HUES64 (cell line): ENCODE measurements at regions not wholly inside any gene's neighbourhood (a gene's known extent, or its start where the extent isn't known, plus 50 kb on each side); places are given as distances from the start of the nearest gene placed in this dataset.

Experiments
- H3K27ac ChIP-seq: 2 replicates; pipeline ENCODE4 v1.7.0; 2013; ENCODE audit warnings: low read depth, low read length, inconsistent platforms
- H3K27me3 ChIP-seq: 2 replicates; pipeline ENCODE4 v1.6.1; 2013; ENCODE audit warnings: mild to moderate bottlenecking, low read length; ENCODE audit not compliant: insufficient read depth
- H3K36me3 ChIP-seq: 2 replicates; pipeline ENCODE4 v1.6.1; 2013; ENCODE audit warnings: mild to moderate bottlenecking, low read length; ENCODE audit not compliant: insufficient read depth
- H3K4me1 ChIP-seq: 2 replicates; pipeline ENCODE4 v1.6.1; 2013; ENCODE audit warnings: mild to moderate bottlenecking, low read length, moderate library complexity; ENCODE audit not compliant: insufficient read depth
- H3K4me3 ChIP-seq: 2 replicates; pipeline ENCODE4 v1.5.1; 2013; ENCODE audit warnings: mild to moderate bottlenecking, low read length, moderate library complexity
- H3K9ac ChIP-seq: 2 replicates; pipeline ENCODE4 v1.6.1; 2013; ENCODE audit warnings: mild to moderate bottlenecking, low read depth, low read length
- H3K9me3 ChIP-seq: 2 replicates; pipeline ENCODE4 v1.6.1; 2013; ENCODE audit warnings: low read depth, low read length; ENCODE audit not compliant: insufficient read depth
- WGBS: fragments of 150-250, 120-280 bp; methylation state at CpG from one replicate; pipeline ENCODE4 v1.1.7; 2013; ENCODE audit warnings: missing lambda C conversion rate; 5-methylcytosine and 5-hydroxymethylcytosine counted together

DNA sequence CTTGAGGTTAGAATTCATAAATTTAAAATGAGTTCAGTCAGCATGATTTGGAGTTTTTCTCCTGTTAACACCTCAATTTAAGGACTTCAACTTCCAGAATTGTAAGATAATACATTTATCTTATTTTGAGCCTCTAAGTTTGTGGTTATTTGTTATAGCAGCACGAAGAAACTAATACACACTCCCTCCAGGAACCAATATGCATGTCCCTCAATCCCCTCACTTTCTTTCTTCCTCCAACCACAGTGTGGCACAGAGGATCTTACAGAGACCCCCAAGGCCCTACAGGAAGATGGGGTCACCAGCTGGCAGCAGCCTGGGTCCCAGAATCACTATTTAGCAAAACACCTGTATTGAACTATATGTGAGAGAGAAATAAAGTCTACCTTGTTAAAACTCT is 242.0 kb downstream of the RAD51AP2 start:
- no peaks in the 10 kb centered on the region for H3K36me3 ChIP-seq
- WGBS = 100% methylated on average over 1 of the region's 1 CpG
- H3K4me1 ChIP-seq = no peaks in the 10 kb centered on the region
- no peak overlapping the region for H3K4me3 ChIP-seq
- H3K9ac ChIP-seq = no peak overlapping the region
- H3K9me3 ChIP-seq = no peaks in the 10 kb centered on the region
- no peak overlapping the region for H3K27ac ChIP-seq
- H3K27me3 ChIP-seq = no peaks in the 10 kb centered on the region

DNA sequence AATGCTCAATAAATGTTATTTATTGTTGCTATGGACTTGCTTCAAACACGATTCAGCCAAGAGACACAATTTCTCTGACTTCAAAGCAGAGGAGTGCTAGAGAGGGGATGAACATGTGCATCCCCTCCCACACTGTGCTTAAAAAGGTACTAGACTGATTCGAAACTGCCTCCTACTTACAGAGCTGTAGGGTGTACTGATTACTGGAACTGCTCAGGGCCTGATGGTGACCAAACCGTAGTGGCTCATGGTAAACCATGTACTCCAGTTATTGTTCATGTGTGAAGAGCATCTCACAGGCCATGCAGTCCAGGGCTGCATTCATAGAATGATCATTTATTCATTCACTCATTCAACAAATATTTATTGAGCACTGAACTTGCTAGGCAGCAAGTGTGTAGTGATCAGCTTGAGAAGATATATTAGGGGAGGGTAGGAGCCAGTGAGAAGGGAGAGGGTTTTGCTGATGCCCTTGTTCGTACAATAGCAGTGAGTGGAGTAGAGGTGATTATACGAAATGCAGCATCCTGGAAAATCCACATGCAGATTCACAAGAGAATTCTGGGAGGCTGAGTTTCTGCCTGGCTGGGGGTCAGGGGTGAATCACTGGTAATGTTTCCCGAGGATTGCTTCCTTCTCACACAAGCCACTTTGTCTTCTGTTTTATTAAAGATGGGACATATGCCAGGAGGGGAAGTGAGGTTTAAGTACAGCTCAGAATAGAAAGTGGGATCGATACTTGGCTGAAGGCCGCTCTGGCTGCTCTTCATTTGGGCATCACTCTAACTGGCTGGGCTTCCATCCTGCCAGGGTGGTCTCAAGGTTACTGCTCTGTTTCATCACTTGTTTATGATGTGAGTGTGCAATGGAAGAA is 245.4 kb downstream of the RAD51AP2 start:
- Histone ChIP-seq H3K4me3 (no peak overlapping the region), H3K9ac (no peak overlapping the region), H3K27ac (no peak overlapping the region), H3K9me3 (no peaks in the 10 kb centered on the region), H3K27me3 (no peaks in the 10 kb centered on the region), H3K36me3 (no peaks in the 10 kb centered on the region), H3K4me1 (no peaks in the 10 kb centered on the region)
- WGBS = 92% methylated on average over 8 of the region's 8 CpGs

DNA sequence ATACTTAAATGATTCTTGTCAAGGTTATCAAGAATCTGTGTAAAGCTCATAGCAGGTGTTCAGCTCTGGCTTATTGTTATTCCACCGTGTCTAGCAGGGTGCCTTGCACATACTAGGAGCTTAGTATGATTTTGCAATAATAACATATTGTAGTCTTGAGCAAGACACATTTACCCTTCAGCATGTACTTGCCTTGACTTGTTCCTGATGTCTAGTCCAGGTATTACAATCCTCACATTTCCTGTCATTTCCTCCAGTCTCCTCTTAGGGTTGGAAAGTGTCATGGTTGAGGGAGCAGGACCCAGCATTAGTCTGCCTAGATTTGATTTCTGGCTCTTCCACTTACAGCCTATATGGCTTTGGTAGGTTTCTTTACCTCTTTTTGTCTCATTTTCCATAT is 246.1 kb downstream of the RAD51AP2 start:
- H3K27me3 ChIP-seq = no peaks in the 10 kb centered on the region
- no peaks in the 10 kb centered on the region for H3K36me3 ChIP-seq
- H3K4me3 ChIP-seq = no peak overlapping the region
- no peaks in the 10 kb centered on the region for H3K9me3 ChIP-seq
- 100% methylated on average over 1 of the region's 1 CpG for WGBS
- no peaks in the 10 kb centered on the region for H3K4me1 ChIP-seq
- no peak overlapping the region for H3K9ac ChIP-seq
- no peak overlapping the region for H3K27ac ChIP-seq

DNA sequence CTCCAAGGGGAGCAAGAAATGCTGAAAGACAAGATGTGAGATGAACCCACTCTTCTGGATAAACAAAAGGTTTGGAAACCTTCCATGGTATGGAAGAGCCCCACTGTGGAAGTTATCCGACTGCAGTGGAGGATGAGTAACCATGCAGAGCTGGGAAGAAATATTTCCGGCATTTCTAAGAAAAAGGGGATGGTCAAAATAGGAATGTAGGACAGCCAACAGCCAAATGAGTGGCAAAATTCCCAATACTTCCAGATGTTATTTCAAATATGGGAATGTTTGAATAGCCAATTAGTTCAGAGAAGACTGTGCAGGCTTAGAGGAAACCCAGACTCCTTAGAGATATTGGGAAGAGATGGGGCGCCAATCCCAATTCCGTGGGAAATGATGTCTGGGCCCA is 246.8 kb downstream of the RAD51AP2 start:
- Histone ChIP-seq H3K36me3 (no peaks in the 10 kb centered on the region), H3K4me3 (no peak overlapping the region), H3K27me3 (no peaks in the 10 kb centered on the region), H3K27ac (no peak overlapping the region), H3K9me3 (no peaks in the 10 kb centered on the region), H3K9ac (no peak overlapping the region), H3K4me1 (no peaks in the 10 kb centered on the region)
- WGBS = 97% methylated on average over 4 of the region's 4 CpGs

DNA sequence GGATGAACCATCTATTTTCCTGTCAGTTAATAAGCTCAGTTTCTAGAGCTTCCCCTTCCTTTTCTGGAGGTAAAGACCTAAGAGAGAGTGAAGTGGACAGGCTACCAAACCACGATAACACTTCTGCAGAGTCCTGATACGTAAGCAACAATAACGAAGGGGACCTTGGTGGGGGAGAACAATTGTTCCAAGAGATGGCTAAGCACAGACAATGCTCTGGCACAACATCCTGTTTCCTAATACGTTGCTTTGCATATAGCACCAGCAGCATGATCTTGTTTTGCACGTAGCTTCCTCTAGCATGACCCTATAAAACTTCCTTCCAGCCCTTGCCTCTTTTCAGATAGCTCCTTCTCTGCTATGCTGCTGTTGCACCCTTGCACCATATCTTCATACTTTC is 247.3 kb downstream of the RAD51AP2 start:
- H3K27ac ChIP-seq = no peak overlapping the region
- no peaks in the 10 kb centered on the region for H3K4me1 ChIP-seq
- H3K36me3 ChIP-seq = no peaks in the 10 kb centered on the region
- H3K4me3 ChIP-seq = no peak overlapping the region
- 91% methylated on average over 5 of the region's 5 CpGs for WGBS
- H3K9ac ChIP-seq = no peak overlapping the region
- no peaks in the 10 kb centered on the region for H3K27me3 ChIP-seq
- H3K9me3 ChIP-seq = no peaks in the 10 kb centered on the region

DNA sequence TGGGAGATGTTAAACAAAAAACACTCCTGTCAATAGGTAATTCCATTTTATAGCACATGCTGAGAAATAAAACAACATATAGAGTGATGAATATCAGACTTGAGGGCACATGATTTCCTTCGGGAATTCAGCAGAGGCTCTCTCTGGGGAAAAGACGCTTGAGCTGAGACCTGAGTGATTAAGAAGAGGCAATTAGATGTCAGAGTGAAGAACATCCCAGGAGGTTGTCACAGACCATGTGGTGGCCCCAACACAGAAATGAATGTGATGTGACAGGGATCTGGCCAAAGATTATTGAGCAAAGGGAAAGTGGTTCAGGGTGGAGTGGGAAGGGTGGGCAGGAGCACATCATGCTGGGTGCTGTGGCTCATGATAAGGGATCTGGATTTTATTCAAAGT is 254.7 kb downstream of the RAD51AP2 start:
- Histone ChIP-seq H3K9ac (no peak overlapping the region), H3K27me3 (no peaks in the 10 kb centered on the region), H3K9me3 (no peaks in the 10 kb centered on the region), H3K4me1 (peaks cover 6% of the 10 kb centered on the region; the same call in 1 of the 2 replicates), H3K27ac (no peak overlapping the region), H3K4me3 (no peak overlapping the region), H3K36me3 (no peaks in the 10 kb centered on the region)
- 90% methylated on average over 2 of the region's 2 CpGs for WGBS

DNA sequence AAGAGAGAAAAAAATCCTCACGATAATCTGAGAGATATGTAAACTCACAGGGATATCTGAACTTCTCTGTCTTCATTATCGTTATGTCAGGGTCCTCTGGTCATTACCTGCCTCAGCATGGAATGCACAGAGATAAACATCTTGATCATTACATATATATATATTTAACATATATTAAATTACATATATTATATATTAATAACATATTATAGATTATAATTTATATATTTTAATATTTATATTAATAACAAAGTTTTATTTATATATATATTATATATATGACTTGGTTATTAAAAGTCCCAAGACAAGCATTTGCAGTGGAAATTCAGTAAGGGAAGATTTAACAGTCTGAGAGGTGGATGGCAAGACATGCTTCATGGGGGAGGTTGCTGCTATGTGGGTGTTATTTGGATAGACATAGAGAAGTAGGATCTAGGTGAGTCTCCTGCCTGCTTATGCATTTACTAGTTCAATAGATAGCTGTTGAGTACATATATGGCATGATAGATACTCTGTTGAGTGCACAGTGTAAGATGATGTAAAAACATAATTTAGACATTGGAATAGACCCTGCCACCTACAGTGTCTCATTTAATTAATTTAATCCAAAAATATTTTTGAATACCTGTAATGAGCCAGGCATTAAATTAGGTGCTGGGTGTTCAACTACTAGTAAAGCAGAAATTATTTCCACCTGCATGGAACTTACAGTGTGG is 255.2 kb downstream of the RAD51AP2 start:
- Histone ChIP-seq H3K4me3 (no peak overlapping the region), H3K27me3 (no peaks in the 10 kb centered on the region), H3K4me1 (peaks cover 6% of the 10 kb centered on the region; the same call in 1 of the 2 replicates), H3K27ac (no peak overlapping the region), H3K36me3 (no peaks in the 10 kb centered on the region), H3K9ac (no peak overlapping the region), H3K9me3 (no peaks in the 10 kb centered on the region)
- WGBS = 100% methylated on average over 2 of the region's 2 CpGs

DNA sequence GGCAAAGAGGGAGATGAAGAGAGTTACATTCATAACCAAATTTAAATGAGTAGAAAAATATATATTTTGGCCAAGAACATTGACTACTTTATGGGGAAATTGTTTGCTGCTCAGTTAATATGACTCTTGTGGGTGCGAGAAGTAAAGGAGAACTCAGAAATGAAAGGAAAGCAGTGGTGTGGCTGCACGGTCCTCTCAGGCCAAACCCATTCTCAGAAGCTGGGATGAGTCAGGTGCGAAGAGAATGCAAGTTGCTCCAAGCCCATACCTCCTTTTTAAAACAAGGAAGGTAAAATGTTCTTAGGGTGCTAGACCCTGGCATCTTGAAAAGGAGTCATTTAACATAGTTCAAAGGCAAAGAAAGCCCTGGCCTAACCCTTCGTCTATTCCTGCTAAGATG is 258.6 kb downstream of the RAD51AP2 start:
- Histone ChIP-seq H3K36me3 (no peaks in the 10 kb centered on the region), H3K4me3 (no peak overlapping the region), H3K27ac (no peak overlapping the region), H3K27me3 (no peaks in the 10 kb centered on the region), H3K9me3 (no peaks in the 10 kb centered on the region), H3K4me1 (peaks cover 6% of the 10 kb centered on the region; the same call in 1 of the 2 replicates), H3K9ac (no peak overlapping the region)
- 92% methylated on average over 4 of the region's 4 CpGs for WGBS

DNA sequence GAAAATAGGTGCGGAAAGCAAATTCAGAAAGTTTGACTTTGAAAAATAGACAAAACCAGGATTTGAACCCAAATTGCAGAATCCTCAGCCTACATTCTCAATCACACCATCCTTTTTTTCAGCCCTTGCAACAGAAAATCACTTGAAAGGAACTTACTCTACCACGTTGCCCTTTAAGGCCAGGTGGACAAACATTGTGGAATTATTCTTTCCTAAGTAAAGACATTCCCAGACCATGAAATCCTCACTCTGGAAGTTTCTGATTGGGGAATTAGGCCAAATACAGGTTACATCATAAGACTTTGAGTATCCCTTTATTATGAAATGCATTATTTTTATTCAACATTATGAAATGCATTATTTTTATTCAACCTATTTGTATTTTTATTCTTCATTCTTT is 259.4 kb downstream of the RAD51AP2 start:
- no peak overlapping the region for H3K27ac ChIP-seq
- peaks cover 6% of the 10 kb centered on the region; the same call in 1 of the 2 replicates for H3K4me1 ChIP-seq
- whole genome bisulfite sequencing = 93% methylated on average over 2 of the region's 2 CpGs
- no peak overlapping the region for H3K9ac ChIP-seq
- no peaks in the 10 kb centered on the region for H3K9me3 ChIP-seq
- no peaks in the 10 kb centered on the region for H3K27me3 ChIP-seq
- H3K4me3 ChIP-seq = no peak overlapping the region
- H3K36me3 ChIP-seq = no peaks in the 10 kb centered on the region

DNA sequence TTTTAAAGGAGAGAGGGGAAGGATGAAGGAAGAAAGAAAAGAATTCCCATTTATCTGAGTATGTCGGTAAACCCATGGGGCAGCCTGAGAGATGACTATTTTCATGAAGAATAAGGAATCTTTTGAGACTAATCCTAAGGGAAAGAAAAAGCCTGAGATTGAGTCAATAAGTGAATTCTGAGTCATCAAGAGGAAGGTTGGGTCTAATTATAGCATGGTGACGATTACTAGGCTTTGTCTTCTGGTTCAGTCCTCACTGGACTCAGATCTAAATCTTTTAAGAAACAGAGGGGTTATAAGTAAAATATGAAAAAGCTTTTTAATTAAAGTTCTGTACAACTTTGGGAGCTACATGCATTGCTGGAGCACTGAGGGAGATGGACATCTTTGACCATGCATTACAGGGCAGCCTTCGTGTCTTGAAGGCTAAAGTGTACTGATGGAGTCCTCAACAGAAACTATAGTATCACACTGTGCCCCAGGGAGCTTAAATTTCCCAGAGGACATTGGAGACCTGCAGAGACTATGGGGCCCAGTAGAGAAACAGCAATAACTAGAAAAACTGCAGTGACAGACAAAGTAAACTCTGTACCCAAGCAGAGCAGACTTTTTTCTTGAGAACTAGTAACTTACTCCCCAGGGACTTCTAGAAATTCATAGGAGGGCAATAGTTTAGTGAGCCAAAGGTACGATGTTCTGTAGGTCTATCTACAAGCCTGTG is 260.9 kb downstream of the RAD51AP2 start:
- no peaks in the 10 kb centered on the region for H3K9me3 ChIP-seq
- H3K27ac ChIP-seq = no peak overlapping the region
- WGBS = 84% methylated on average over 3 of the region's 4 CpGs
- no peak overlapping the region for H3K4me3 ChIP-seq
- no peaks in the 10 kb centered on the region for H3K27me3 ChIP-seq
- H3K9ac ChIP-seq = no peak overlapping the region
- H3K36me3 ChIP-seq = no peaks in the 10 kb centered on the region
- H3K4me1 ChIP-seq = peaks cover 6% of the 10 kb centered on the region; the same call in 1 of the 2 replicates

DNA sequence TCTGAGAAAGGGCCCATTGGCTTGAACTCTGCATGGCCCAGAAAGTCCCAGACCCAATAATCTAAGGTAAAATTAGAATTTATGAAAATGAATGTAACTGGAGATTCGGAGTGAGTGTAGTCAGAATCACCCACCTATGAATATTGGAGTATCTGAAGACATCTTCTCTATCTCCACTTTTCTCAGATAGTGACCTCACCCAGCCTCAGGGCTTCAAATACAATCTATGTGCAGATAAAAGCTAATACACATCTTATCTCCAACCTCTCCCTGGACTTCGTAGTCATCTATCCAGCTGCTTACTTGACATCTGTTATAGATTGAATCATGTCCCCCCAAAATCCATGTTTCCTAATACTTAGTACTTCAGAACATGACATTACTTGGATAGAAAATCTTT is 263.2 kb downstream of the RAD51AP2 start:
- H3K27ac ChIP-seq = no peak overlapping the region
- H3K4me3 ChIP-seq = no peak overlapping the region
- H3K4me1 ChIP-seq = no peaks in the 10 kb centered on the region
- 96% methylated on average over 2 of the region's 2 CpGs for WGBS
- no peaks in the 10 kb centered on the region for H3K9me3 ChIP-seq
- H3K27me3 ChIP-seq = no peaks in the 10 kb centered on the region
- no peaks in the 10 kb centered on the region for H3K36me3 ChIP-seq
- H3K9ac ChIP-seq = no peak overlapping the region
